Upper lobe of left lung (tissue), 6 donors: ENCODE measurements at regions not wholly inside any gene's neighbourhood (a gene's known extent, or its start where the extent isn't known, plus 50 kb on each side); places are given as distances from the start of the nearest gene placed in this dataset.
A peak's percentile ranks its signal among the peaks of the same experiment; 100 is the strongest.

Source experiments
- ATAC-seq, 2 donors: fragments of 200-7000 bp; cut with Tn5 transposase; one replicate each; pipeline ENCODE4 v1.9.1; 2022; ENCODE audit warnings: mild to moderate bottlenecking in 2 of 2, moderate library complexity in 2 of 2; ENCODE audit not compliant: low FRiP score in 2 of 2
- DNase-seq, 2 donors: peaks; one replicate each; pipeline ENCODE4 v3.0.0-alpha.2; 2019 to 2020
- H3K27ac ChIP-seq, 4 donors: fragments of 200-600 bp; sonication (generic); one replicate each; pipeline ENCODE4 v1.5.1; 2016 to 2019
- H3K27me3 ChIP-seq, 4 donors: fragments of 200-600 bp; sonication (generic); one replicate each; pipeline ENCODE4 v1.5.1; 2017 to 2019
- H3K36me3 ChIP-seq, 4 donors: fragments of 200-600 bp; sonication (generic); one replicate each; pipeline ENCODE4 v1.5.1; 2016 to 2019
- H3K4me1 ChIP-seq, 4 donors: fragments of 200-600 bp; sonication (generic); one replicate each; pipeline ENCODE4 v1.5.1; 2018 to 2019
- H3K4me3 ChIP-seq, 4 donors: fragments of 200-600 bp; sonication (generic); one replicate each; pipeline ENCODE4 v1.5.1; 2017 to 2019; ENCODE audit warnings: mild to moderate bottlenecking in 2 of 4, moderate library complexity in 1 of 4
- H3K9me3 ChIP-seq, 4 donors: fragments of 200-600 bp; sonication (generic); one replicate each; pipeline ENCODE4 v1.5.1; 2018 to 2019
- EP300 ChIP-seq, 4 donors: sonication (generic); formaldehyde crosslinking; IDR thresholded peaks; one replicate each; pipeline ENCODE4 v1.5.1; 2017; ENCODE audit warnings: antibody characterized with exemption in 4 of 4, control low read depth in 2 of 4
- POLR2A ChIP-seq, 4 donors: fragments of 450-650 bp; IDR thresholded peaks; one replicate each; pipeline ENCODE4 v1.5.1; 2016 to 2017; ENCODE audit warnings: antibody characterized with exemption in 4 of 4, mild to moderate bottlenecking in 2 of 4
- POLR2AphosphoS5 ChIP-seq, 2 donors: sonication (generic); formaldehyde crosslinking; IDR thresholded peaks; one replicate each; pipeline ENCODE4 v1.5.1; 2017; ENCODE audit warnings: antibody characterized with exemption in 2 of 2
- WGBS, 2 donors: methylation state at CpG; one replicate each; pipeline ENCODE4 v1.1.5; 2017 to 2018; 5-methylcytosine and 5-hydroxymethylcytosine counted together
- TF ChIP-seq, protein P1 (sequence below), 6 experiments: fragments of 450-650 bp in 4 of 6; fragments of 200-600 bp in 2 of 6; sonication (generic) in 2 of 6; IDR thresholded peaks; one replicate each; pipeline ENCODE4 v1.5.1; 2016 to 2019; ENCODE audit warnings: antibody characterized with exemption in 6 of 6
- donor health status: DM: no; HTN: no; CAD: no; lungs with moderate emphysema.
- donor health status: DM: no; HTN: yes; CAD: no; lungs with severe emphysema.

GRCh38 chr10:9193120-9193519 lies 1138.6 kb downstream of the GATA3 start:
- whole genome bisulfite sequencing, 2 donors = 80 to 86% methylated on average over 6 of the region's 6 CpGs
- Histone ChIP-seq H3K36me3 (no peaks in the 10 kb centered on the region), H3K4me3 (no peak overlapping the region), H3K9me3 (no peaks in the 10 kb centered on the region), H3K4me1 (no peaks in the 10 kb centered on the region), H3K27ac (no peak overlapping the region), H3K27me3 (no peaks in the 10 kb centered on the region)
- DNase-seq (no peak), ATAC-seq (no peak)
- TF ChIP-seq POLR2A (IDR thresholded peaks at IDR 0.05) = no peak
- TF ChIP-seq POLR2AphosphoS5 (IDR thresholded peaks at IDR 0.05) = no peak
- TF ChIP-seq, protein P1, sequence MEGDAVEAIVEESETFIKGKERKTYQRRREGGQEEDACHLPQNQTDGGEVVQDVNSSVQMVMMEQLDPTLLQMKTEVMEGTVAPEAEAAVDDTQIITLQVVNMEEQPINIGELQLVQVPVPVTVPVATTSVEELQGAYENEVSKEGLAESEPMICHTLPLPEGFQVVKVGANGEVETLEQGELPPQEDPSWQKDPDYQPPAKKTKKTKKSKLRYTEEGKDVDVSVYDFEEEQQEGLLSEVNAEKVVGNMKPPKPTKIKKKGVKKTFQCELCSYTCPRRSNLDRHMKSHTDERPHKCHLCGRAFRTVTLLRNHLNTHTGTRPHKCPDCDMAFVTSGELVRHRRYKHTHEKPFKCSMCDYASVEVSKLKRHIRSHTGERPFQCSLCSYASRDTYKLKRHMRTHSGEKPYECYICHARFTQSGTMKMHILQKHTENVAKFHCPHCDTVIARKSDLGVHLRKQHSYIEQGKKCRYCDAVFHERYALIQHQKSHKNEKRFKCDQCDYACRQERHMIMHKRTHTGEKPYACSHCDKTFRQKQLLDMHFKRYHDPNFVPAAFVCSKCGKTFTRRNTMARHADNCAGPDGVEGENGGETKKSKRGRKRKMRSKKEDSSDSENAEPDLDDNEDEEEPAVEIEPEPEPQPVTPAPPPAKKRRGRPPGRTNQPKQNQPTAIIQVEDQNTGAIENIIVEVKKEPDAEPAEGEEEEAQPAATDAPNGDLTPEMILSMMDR (IDR thresholded peaks at IDR 0.05) = no peak
- no peak for TF ChIP-seq EP300 (IDR thresholded peaks at IDR 0.05)

GRCh38 chr10:9195385-9195784 lies 1140.9 kb downstream of the GATA3 start:
- 60 to 74% methylated on average over 2 of the region's 2 CpGs for WGBS, 2 donors

DNA sequence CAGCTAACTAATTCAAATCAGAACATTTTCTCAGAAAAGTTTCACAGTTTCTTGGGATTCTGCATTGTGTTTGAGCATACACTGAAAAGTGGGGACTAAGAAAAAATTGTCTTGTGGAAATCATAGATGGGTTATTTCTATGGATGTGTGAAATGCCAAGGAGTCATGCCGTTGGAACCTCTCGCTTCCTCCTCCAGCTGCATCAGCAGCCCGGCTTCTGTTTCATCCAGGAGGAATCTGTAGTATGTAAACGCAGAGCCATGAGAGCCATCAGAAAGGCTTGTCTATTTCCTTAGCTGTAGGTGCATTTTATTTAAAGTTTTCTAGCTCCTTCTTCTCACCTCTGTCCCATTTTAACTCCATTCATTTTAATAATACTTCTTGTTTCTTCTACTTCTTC lies 1144.1 kb downstream of the GATA3 start:
- TF ChIP-seq POLR2AphosphoS5 (IDR thresholded peaks at IDR 0.05) = no peak
- TF ChIP-seq EP300 (IDR thresholded peaks at IDR 0.05) = no peak
- TF ChIP-seq POLR2A (IDR thresholded peaks at IDR 0.05) = no peak
- TF ChIP-seq, protein P1 (IDR thresholded peaks at IDR 0.05) = no peak
- DNase-seq (no peak), ATAC-seq (no peak)
- Histone ChIP-seq H3K27ac (no peak overlapping the region), H3K27me3 (no peaks in the 10 kb centered on the region), H3K4me1 (no peaks in the 10 kb centered on the region), H3K4me3 (no peak overlapping the region), H3K36me3 (no peaks in the 10 kb centered on the region), H3K9me3 (no peaks in the 10 kb centered on the region)
- WGBS, 2 donors = 34 to 49% methylated on average over 4 of the region's 4 CpGs

More at GRCh38 chr10:9195385-9195784, 1140.9 kb downstream of the GATA3 start:
- ATAC-seq (no peak), DNase-seq (no peak)
- Histone ChIP-seq H3K9me3 (no peaks in the 10 kb centered on the region), H3K27ac (no peak overlapping the region), H3K4me3 (no peak overlapping the region), H3K27me3 (no peaks in the 10 kb centered on the region), H3K4me1 (no peaks in the 10 kb centered on the region), H3K36me3 (no peaks in the 10 kb centered on the region)
- TF ChIP-seq POLR2A (IDR thresholded peaks at IDR 0.05) = no peak
- no peak for TF ChIP-seq EP300 (IDR thresholded peaks at IDR 0.05)
- TF ChIP-seq, protein P1 (IDR thresholded peaks at IDR 0.05) = no peak

- Histone ChIP-seq H3K4me1 (no peaks in the 10 kb centered on the region), H3K9me3 (no peaks in the 10 kb centered on the region), H3K4me3 (no peak overlapping the region), H3K36me3 (no peaks in the 10 kb centered on the region), H3K27ac (no peak overlapping the region), H3K27me3 (no peaks in the 10 kb centered on the region)
- 37 to 50% methylated on average over 1 of the region's 1 CpG for WGBS, 2 donors
- DNase-seq (no peak), ATAC-seq (no peak)
- TF ChIP-seq POLR2AphosphoS5 (IDR thresholded peaks at IDR 0.05) = no peak
- no peak for TF ChIP-seq POLR2A (IDR thresholded peaks at IDR 0.05)
- TF ChIP-seq EP300 (IDR thresholded peaks at IDR 0.05) = no peak
- TF ChIP-seq, protein P1 (IDR thresholded peaks at IDR 0.05) = no peak
Observed at GRCh38 chr10:9205558-9205957, 1151.1 kb downstream of the GATA3 start.

DNA sequence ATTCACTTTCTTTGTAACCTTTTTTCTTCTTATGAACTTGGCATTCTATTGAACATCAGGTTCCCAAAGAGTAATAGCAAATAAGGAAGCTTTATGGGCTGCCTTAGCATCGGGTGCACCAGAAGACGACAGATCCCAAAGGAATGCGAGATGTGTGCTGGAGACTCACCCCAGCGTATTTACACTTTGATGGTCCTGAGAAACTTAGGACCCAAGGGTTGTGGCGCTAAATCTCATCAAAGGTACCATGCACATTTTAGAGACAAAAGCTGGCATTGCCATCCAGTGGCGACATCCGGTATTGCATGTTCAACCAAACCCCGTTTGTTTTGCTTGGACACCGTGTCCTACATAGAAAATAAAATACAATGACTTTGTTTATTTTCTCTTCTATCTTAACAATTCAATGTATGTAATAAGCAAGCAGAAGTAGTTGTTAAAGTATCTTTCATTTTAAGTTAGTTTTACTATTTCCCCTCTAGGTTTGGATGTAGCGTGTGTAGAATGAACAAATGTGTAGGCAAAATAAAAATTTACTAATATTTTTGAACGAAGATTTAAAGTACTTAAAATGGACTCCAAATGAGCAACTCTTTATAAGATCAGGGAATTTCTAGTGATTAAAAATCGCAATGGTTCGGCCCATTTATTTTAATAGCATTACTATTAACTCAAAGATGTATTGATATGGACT lies 1154.8 kb downstream of the GATA3 start:
- Histone ChIP-seq H3K9me3 (no peaks in the 10 kb centered on the region), H3K4me3 (no peak overlapping the region), H3K4me1 (no peaks in the 10 kb centered on the region), H3K36me3 (no peaks in the 10 kb centered on the region), H3K27me3 (no peaks in the 10 kb centered on the region), H3K27ac (no peak overlapping the region)
- WGBS, 2 donors = 20 to 21% methylated on average over 13 of the region's 13 CpGs
- TF ChIP-seq EP300 (IDR thresholded peaks at IDR 0.05) (no peak), POLR2A (IDR thresholded peaks at IDR 0.05) (no peak), POLR2AphosphoS5 (IDR thresholded peaks at IDR 0.05) (no peak)
- TF ChIP-seq, protein P1 (IDR thresholded peaks at IDR 0.05) = peak; percentile 56 to 82 (median 74)
- ATAC-seq (peak in 1 of 2 donors; percentile 63), DNase-seq (peak in 1 of 2 donors; percentile 36)
